Endothelial cell of umbilical vein (primary cell): ENCODE measurements at regions not wholly inside any gene's neighbourhood (a gene's known extent, or its start where the extent isn't known, plus 50 kb on each side); places are given as distances from the start of the nearest gene placed in this dataset.

ENCODE experiments used
- BruUV-seq: library from RNA; stranded (reverse); fragments of 400-500 nt; replicated peaks from 2 replicates; lab custom pipeline; 2021; lab: Mats Ljungman, UMichigan
- CTCF ChIA-PET: fragments of 300-600, 350-600 bp; sonication (Branson Sonifier 250); formaldehyde crosslinking; loops from one replicate; lab custom pipeline; 2021; ENCODE audit warnings: antibody characterized with exemption, inconsistent platforms; lab: Charles Lee
- POLR2A ChIA-PET: fragments of 300-600, 350-600 bp; sonication (Branson Sonifier 250); formaldehyde crosslinking; loops from one replicate; lab custom pipeline; 2021; ENCODE audit warnings: antibody characterized with exemption, inconsistent platforms; lab: Charles Lee
- DNase-seq: peaks from one replicate; pipeline ENCODE4 v3.0.0-alpha.2; 2011; ENCODE audit warnings: low read depth, low spot score
- FAIRE-seq: peaks from 2 replicates; lab custom pipeline; 2011; peaks lifted over from hg19 to GRCh38; lab: Jason Lieb, UNC
- H2AFZ ChIP-seq: 2 replicates; pipeline ENCODE4 v1.6.0; 2012; ENCODE audit warnings: low read depth, low read length, control low read depth, inconsistent platforms
- H3K27ac ChIP-seq: 2 replicates; pipeline ENCODE4 v1.5.1; 2011; ENCODE audit warnings: low read depth, mild to moderate bottlenecking, control low read depth, low read length, moderate library complexity; ENCODE audit not compliant: insufficient read depth
- H3K27me3 ChIP-seq, 2 experiments: 2 replicates each; pipeline versions ENCODE4 v1.6.0 to v1.6.1; 2011; ENCODE audit warnings: low read length in 2 of 2, mixed read lengths in 1 of 2; ENCODE audit not compliant: control insufficient read depth in 2 of 2, insufficient read depth in 2 of 2
- H3K36me3 ChIP-seq, 2 experiments: 2 replicates in 1 of 2; 3 replicates in 1 of 2; pipeline ENCODE4 v1.5.1; 2011; ENCODE audit warnings: low read length in 2 of 2, mild to moderate bottlenecking in 1 of 2, moderate library complexity in 1 of 2; ENCODE audit not compliant: control insufficient read depth in 2 of 2, insufficient read depth in 2 of 2; ENCODE audit errors: extremely low read depth in 1 of 2
- H3K4me1 ChIP-seq: 3 replicates; pipeline ENCODE4 v1.5.1; 2011; ENCODE audit warnings: mild to moderate bottlenecking, low read length; ENCODE audit not compliant: control insufficient read depth, insufficient read depth; ENCODE audit errors: extremely low read depth
- H3K4me2 ChIP-seq: 2 replicates; pipeline ENCODE4 v1.6.1; 2011; ENCODE audit warnings: low read length, control low read depth, mixed read lengths; ENCODE audit not compliant: insufficient read depth
- H3K4me3 ChIP-seq, 3 experiments: fragments of 200-600 bp in 1 of 3; sonication (generic), shearing (Covaris generic) in 1 of 3; replicated peaks in 1 of 3; 2 replicates each; pipeline ENCODE4 v1.5.1; 2011 to 2016; ENCODE audit warnings: control low read depth in 3 of 3, low read length in 3 of 3, mild to moderate bottlenecking in 2 of 3, inconsistent platforms in 1 of 3, low read depth in 1 of 3, moderate library complexity in 1 of 3; ENCODE audit not compliant: insufficient read depth in 1 of 3
- H3K79me2 ChIP-seq: 2 replicates; pipeline ENCODE4 v1.6.0; 2012; ENCODE audit warnings: low read length, inconsistent platforms; ENCODE audit not compliant: control insufficient read depth, insufficient read depth
- H3K9ac ChIP-seq: replicated peaks from 2 replicates; pipeline ENCODE3; 2011; ENCODE audit warnings: low read length, control low read depth; ENCODE audit not compliant: insufficient read depth; ENCODE audit errors: extremely low read depth
- H3K9me1 ChIP-seq: replicated peaks from 3 replicates; pipeline ENCODE4 v1.6.0; 2011; ENCODE audit warnings: mild to moderate bottlenecking, low read length; ENCODE audit not compliant: control insufficient read depth, insufficient read depth; ENCODE audit errors: extremely low read depth
- H3K9me3 ChIP-seq: replicated peaks from 2 replicates; pipeline ENCODE4 v1.5.1; 2012; ENCODE audit warnings: low read length, inconsistent platforms; ENCODE audit not compliant: control insufficient read depth, insufficient read depth
- H4K20me1 ChIP-seq: replicated peaks from 2 replicates; pipeline ENCODE3; 2011; ENCODE audit warnings: mild to moderate bottlenecking, low read length; ENCODE audit not compliant: control insufficient read depth, insufficient read depth; ENCODE audit errors: extremely low read depth
- EZH2 ChIP-seq: IDR thresholded peaks from 2 replicates; pipeline ENCODE4 v1.6.1; 2012; ENCODE audit warnings: borderline replicate concordance, low read depth, mild to moderate bottlenecking, moderate library complexity, low read length, inconsistent platforms; ENCODE audit not compliant: severe bottlenecking
- FOS ChIP-seq: IDR thresholded peaks from 2 replicates; pipeline ENCODE4 v1.6.1; 2011; ENCODE audit warnings: mild to moderate bottlenecking, low read length, moderate library complexity, borderline replicate concordance; ENCODE audit not compliant: insufficient read depth
- GATA2 ChIP-seq: IDR thresholded peaks from 2 replicates; pipeline ENCODE4 v1.7.0; 2011; ENCODE audit warnings: low read depth, mild to moderate bottlenecking, moderate library complexity, mixed read lengths, low read length; ENCODE audit not compliant: insufficient read length, insufficient read depth
- JUN ChIP-seq: IDR thresholded peaks from 2 replicates; pipeline ENCODE4 v1.6.1; 2011; ENCODE audit warnings: borderline replicate concordance, low read depth; ENCODE audit not compliant: insufficient read length, insufficient read depth
- MYC ChIP-seq: IDR thresholded peaks from one replicate; pipeline ENCODE4 v1.6.1; 2011; ENCODE audit warnings: mild to moderate bottlenecking, low read depth, low read length
- POLR2A ChIP-seq: IDR thresholded peaks from 2 replicates; pipeline ENCODE4 v1.6.1; 2012; ENCODE audit warnings: low read depth, mild to moderate bottlenecking, control low read depth, low read length
- POLR2AphosphoS5 ChIP-seq: IDR thresholded peaks from 2 replicates; pipeline ENCODE4 v1.6.1; 2012; ENCODE audit warnings: low read depth, mild to moderate bottlenecking, control low read depth, low read length, moderate library complexity; ENCODE audit not compliant: insufficient read depth
- dilution Hi-C: fragments of 300-500 bp; cut with MboI; formaldehyde crosslinking; loops from one replicate; pipeline ENCODE4 v1.15.0; 2019; ENCODE audit warnings: low sequenced_read_pairs; ENCODE audit not compliant: extremely low pct_ligation_motif_present
- intact Hi-C: fragments of 100-400 bp; cut with micrococcal nuclease; formaldehyde crosslinking; loops from one replicate; pipeline ENCODE4 v1.10.0; 2022
- TF ChIP-seq, protein P1 (sequence below): IDR thresholded peaks from 2 replicates; pipeline ENCODE4 v1.6.1; 2011; ENCODE audit not compliant: insufficient read depth, insufficient read length
- TF ChIP-seq, protein P2 (sequence below), 2 donors: IDR thresholded peaks; 1 replicate in 1 of 2; 2 replicates in 1 of 2; pipeline ENCODE4 v1.5.1; 2011; ENCODE audit warnings: low read length in 2 of 2, mild to moderate bottlenecking in 2 of 2, moderate library complexity in 2 of 2, control low read depth in 1 of 2, inconsistent platforms in 1 of 2, low read depth in 1 of 2; ENCODE audit not compliant: insufficient read depth in 1 of 2; ENCODE audit errors: extremely low read depth in 1 of 2

DNA sequence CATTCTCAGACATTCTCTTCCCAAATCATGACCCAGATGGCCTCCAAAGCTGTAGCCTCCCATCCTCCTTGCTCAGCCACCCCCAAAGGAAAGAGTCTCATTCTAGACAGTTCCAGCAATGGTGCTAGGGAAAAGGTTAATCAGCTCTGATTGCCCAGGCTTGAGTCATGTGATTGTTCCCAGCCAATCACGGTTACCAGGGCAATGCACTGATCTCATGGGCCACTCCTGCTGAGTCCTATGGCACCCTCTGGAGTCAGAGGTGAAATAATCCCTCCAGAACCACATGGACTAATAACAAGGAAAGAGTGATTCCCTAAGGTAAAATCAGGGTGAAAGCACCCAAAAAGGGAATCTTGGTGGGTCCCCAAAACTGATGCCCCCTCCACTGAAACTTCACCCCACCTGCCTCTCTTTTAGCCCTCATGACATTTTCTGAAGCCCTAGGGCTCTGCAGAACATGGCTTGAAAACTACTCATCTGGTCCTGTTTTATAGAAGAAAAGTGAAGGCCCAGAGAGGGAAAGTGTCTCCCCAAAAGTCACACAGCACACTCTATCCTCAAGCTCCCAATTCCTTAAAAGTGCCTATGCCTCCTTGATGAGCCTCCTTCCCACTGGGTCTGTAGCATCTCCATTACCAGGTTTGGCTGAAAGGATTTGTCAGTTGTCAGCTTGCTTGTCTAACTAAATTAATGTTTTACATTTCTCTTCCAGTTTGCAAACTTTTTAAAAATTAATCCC is 203.7 kb downstream of the MN1 start:
- H3K27me3 ChIP-seq, result peaks cover 2 to 3% of the 10 kb centered on the region in 2 experiments
- H3K9me3 ChIP-seq, result no peaks in the 10 kb centered on the region
- H3K4me1 ChIP-seq, result no peaks in the 10 kb centered on the region
- CTCF ChIA-PET, result no interaction called here
- no peak for DNase-seq
- no peak for TF ChIP-seq POLR2AphosphoS5
- no peak for TF ChIP-seq JUN
- no peak for TF ChIP-seq POLR2A
- no peak for TF ChIP-seq MYC
- no peak for TF ChIP-seq EZH2
- TF ChIP-seq, protein P1, sequence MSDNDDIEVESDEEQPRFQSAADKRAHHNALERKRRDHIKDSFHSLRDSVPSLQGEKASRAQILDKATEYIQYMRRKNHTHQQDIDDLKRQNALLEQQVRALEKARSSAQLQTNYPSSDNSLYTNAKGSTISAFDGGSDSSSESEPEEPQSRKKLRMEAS, result no peak
- TF ChIP-seq FOS, result no peak
- no peak for TF ChIP-seq GATA2
- TF ChIP-seq, protein P2, sequence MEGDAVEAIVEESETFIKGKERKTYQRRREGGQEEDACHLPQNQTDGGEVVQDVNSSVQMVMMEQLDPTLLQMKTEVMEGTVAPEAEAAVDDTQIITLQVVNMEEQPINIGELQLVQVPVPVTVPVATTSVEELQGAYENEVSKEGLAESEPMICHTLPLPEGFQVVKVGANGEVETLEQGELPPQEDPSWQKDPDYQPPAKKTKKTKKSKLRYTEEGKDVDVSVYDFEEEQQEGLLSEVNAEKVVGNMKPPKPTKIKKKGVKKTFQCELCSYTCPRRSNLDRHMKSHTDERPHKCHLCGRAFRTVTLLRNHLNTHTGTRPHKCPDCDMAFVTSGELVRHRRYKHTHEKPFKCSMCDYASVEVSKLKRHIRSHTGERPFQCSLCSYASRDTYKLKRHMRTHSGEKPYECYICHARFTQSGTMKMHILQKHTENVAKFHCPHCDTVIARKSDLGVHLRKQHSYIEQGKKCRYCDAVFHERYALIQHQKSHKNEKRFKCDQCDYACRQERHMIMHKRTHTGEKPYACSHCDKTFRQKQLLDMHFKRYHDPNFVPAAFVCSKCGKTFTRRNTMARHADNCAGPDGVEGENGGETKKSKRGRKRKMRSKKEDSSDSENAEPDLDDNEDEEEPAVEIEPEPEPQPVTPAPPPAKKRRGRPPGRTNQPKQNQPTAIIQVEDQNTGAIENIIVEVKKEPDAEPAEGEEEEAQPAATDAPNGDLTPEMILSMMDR (IDR thresholded peaks at IDR 0.05; ENCODE audit: extremely low read depth in 1 of 2, insufficient read depth in 1 of 2, low read depth in 1 of 2, low read length in 2 of 2), result no peak
- no peak overlapping the region for H3K4me2 ChIP-seq
- dilution Hi-C loops (no loop called here), intact Hi-C loops (no loop called here)
- no peaks in the 10 kb centered on the region for H3K36me3 ChIP-seq
- POLR2A ChIA-PET, result no interaction called here
- H2AFZ ChIP-seq, result no peak overlapping the region
- H3K9ac ChIP-seq, result no peak overlapping the region
- H3K4me3 ChIP-seq, result no peak overlapping the region
- no peak overlapping the region for H3K27ac ChIP-seq
- H4K20me1 ChIP-seq, result no peaks in the 10 kb centered on the region
- H3K9me1 ChIP-seq, result no peaks in the 10 kb centered on the region
- FAIRE-seq, result no peak
- BruUV-seq, result no TSS peak
- no peaks in the 10 kb centered on the region for H3K79me2 ChIP-seq
